Parathyroid adenoma (tissue), 2 donors: ENCODE measurements at regions not wholly inside any gene's neighbourhood (a gene's known extent, or its start where the extent isn't known, plus 50 kb on each side); places are given as distances from the start of the nearest gene placed in this dataset.

Source experiments
- H2AFZ ChIP-seq: fragments of 300-600 bp; sonication (generic); one replicate; pipeline ENCODE4 v1.7.0; 2017; ENCODE audit warnings: antibody characterized with exemption, mild to moderate bottlenecking
- H3K27ac ChIP-seq: fragments of 300-600 bp; sonication (generic); one replicate; pipeline ENCODE4 v1.7.0; 2017
- H3K27me3 ChIP-seq: fragments of 300-600 bp; sonication (generic); one replicate; pipeline ENCODE4 v1.7.0; 2017; ENCODE audit warnings: low read length; ENCODE audit not compliant: control insufficient read depth, insufficient read depth
- H3K36me3 ChIP-seq: fragments of 300-600 bp; sonication (generic); one replicate; pipeline ENCODE4 v1.7.0; 2017; ENCODE audit warnings: low read length; ENCODE audit not compliant: control insufficient read depth, insufficient read depth
- H3K4me1 ChIP-seq: fragments of 300-600 bp; sonication (generic); one replicate; pipeline ENCODE4 v1.7.0; 2017; ENCODE audit warnings: control low read depth
- H3K4me2 ChIP-seq: fragments of 300-600 bp; sonication (generic); one replicate; pipeline ENCODE4 v1.7.0; 2017; ENCODE audit warnings: low read length
- H3K4me3 ChIP-seq: fragments of 300-600 bp; sonication (generic); one replicate; pipeline ENCODE4 v1.7.0; 2017; ENCODE audit warnings: low read depth, low read length
- H3K79me2 ChIP-seq: fragments of 300-600 bp; sonication (generic); one replicate; pipeline ENCODE4 v1.7.0; 2017; ENCODE audit warnings: control low read depth
- H3K9ac ChIP-seq: fragments of 300-600 bp; sonication (generic); one replicate; pipeline ENCODE4 v1.7.0; 2017; ENCODE audit warnings: mild to moderate bottlenecking
- H3K9me3 ChIP-seq: fragments of 300-600 bp; sonication (generic); one replicate; pipeline ENCODE4 v1.7.0; 2017; ENCODE audit warnings: low read length; ENCODE audit not compliant: control insufficient read depth
- CTCF ChIP-seq: fragments of 300-600 bp; sonication (generic); IDR thresholded peaks from one replicate; pipeline ENCODE4 v1.7.0; 2017; ENCODE audit warnings: antibody characterized with exemption, mild to moderate bottlenecking
- donor health status: primary hyperparathyroidism.

- no peak for TF ChIP-seq CTCF
These were observed 1412.9 kb upstream of the PCDH7 start for GRCh38 chr4:29307256-29307655.

GRCh38 chr4:29307755-29308154, 1412.4 kb upstream of the PCDH7 start:
- Histone ChIP-seq H3K27ac (no peak overlapping the region), H3K4me3 (no peak overlapping the region), H2AFZ (no peak overlapping the region), H3K9ac (no peak overlapping the region), H3K79me2 (no peaks in the 10 kb centered on the region), H3K27me3 (no peaks in the 10 kb centered on the region), H3K4me1 (no peaks in the 10 kb centered on the region), H3K4me2 (no peak overlapping the region), H3K36me3 (no peaks in the 10 kb centered on the region), H3K9me3 (no peaks in the 10 kb centered on the region)
- TF ChIP-seq CTCF, result no peak

More at GRCh38 chr4:29307256-29307655, 1412.9 kb upstream of the PCDH7 start:
- Histone ChIP-seq H3K9me3 (no peaks in the 10 kb centered on the region), H2AFZ (no peak overlapping the region), H3K4me2 (no peak overlapping the region), H3K9ac (no peak overlapping the region), H3K27ac (no peak overlapping the region), H3K27me3 (no peaks in the 10 kb centered on the region), H3K4me1 (no peaks in the 10 kb centered on the region), H3K36me3 (no peaks in the 10 kb centered on the region), H3K79me2 (no peaks in the 10 kb centered on the region), H3K4me3 (no peak overlapping the region)

- H2AFZ ChIP-seq, result no peak overlapping the region
- H3K36me3 ChIP-seq, result no peaks in the 10 kb centered on the region
- no peak overlapping the region for H3K4me3 ChIP-seq
- no peak overlapping the region for H3K27ac ChIP-seq
- H3K9ac ChIP-seq, result no peak overlapping the region
- TF ChIP-seq CTCF, result no peak
- no peaks in the 10 kb centered on the region for H3K27me3 ChIP-seq
- H3K9me3 ChIP-seq, result no peaks in the 10 kb centered on the region
- H3K4me1 ChIP-seq, result no peaks in the 10 kb centered on the region
- H3K79me2 ChIP-seq, result no peaks in the 10 kb centered on the region
- no peak overlapping the region for H3K4me2 ChIP-seq
These were observed 1411.1 kb upstream of the PCDH7 start for GRCh38 chr4:29309050-29309449.

GRCh38 chr4:29310252-29310651, 1409.9 kb upstream of the PCDH7 start:
- H3K4me3 ChIP-seq, result no peak overlapping the region
- no peaks in the 10 kb centered on the region for H3K4me1 ChIP-seq
- H3K9me3 ChIP-seq, result no peaks in the 10 kb centered on the region
- H3K79me2 ChIP-seq, result no peaks in the 10 kb centered on the region
- H3K27ac ChIP-seq, result no peak overlapping the region
- H3K9ac ChIP-seq, result no peak overlapping the region
- H3K36me3 ChIP-seq, result no peaks in the 10 kb centered on the region
- no peak for TF ChIP-seq CTCF
- no peak overlapping the region for H2AFZ ChIP-seq
- H3K4me2 ChIP-seq, result no peak overlapping the region
- no peaks in the 10 kb centered on the region for H3K27me3 ChIP-seq

GRCh38 chr4:29311247-29311646, 1408.9 kb upstream of the PCDH7 start:
- Histone ChIP-seq H3K9me3 (no peaks in the 10 kb centered on the region), H3K27ac (no peak overlapping the region), H3K4me3 (no peak overlapping the region), H3K36me3 (no peaks in the 10 kb centered on the region), H3K4me2 (no peak overlapping the region), H3K27me3 (no peaks in the 10 kb centered on the region), H3K4me1 (no peaks in the 10 kb centered on the region), H2AFZ (no peak overlapping the region), H3K79me2 (no peaks in the 10 kb centered on the region), H3K9ac (no peak overlapping the region)
- TF ChIP-seq CTCF, result no peak
